Transverse colon (tissue), 3 donors: ENCODE measurements at regions not wholly inside any gene's neighbourhood (a gene's known extent, or its start where the extent isn't known, plus 50 kb on each side); places are given as distances from the start of the nearest gene placed in this dataset.

Experiments
- CTCF ChIP-seq, 5 experiments: fragments of 200-600 bp in 3 of 5; fragments of 450-650 bp in 2 of 5; sonication (generic) in 3 of 5; IDR thresholded peaks; 1 replicate in 2 of 5; 2 replicates in 3 of 5; pipeline ENCODE4 v1.5.1; 2016 to 2017; ENCODE audit warnings: antibody characterized with exemption in 5 of 5, inconsistent platforms in 3 of 5, mild to moderate bottlenecking in 2 of 5, moderate library complexity in 1 of 5
- POLR2A ChIP-seq: fragments of 450-650 bp; IDR thresholded peaks from one replicate; pipeline ENCODE4 v1.6.1; 2016; ENCODE audit warnings: antibody characterized with exemption, mild to moderate bottlenecking, moderate library complexity

DNA sequence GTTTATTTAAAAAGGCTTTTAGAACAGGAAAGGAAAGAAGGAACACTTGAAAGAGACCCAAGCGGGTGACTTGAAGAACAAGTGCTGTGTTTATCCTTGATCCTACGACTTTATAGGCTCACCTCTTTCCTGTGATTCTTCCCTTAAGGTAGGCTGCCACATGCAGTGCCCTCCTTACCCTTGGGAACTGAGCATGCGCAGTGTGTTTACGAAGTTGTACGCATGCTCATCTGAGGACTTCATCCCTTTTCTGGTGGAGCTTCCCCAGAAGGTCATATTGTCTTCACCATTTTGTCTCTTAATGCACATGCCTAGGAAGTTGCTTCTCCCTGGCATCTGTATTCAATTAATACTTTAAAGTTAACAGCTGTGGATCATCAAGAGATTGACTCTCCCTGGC is 49.9 kb upstream of the VOPP1 start:
- no peak for TF ChIP-seq CTCF (IDR thresholded peaks at IDR 0.05)
- no peak for TF ChIP-seq POLR2A
